ENCODE measurements at regions not wholly inside any gene's neighbourhood (a gene's known extent, or its start where the extent isn't known, plus 50 kb on each side); places are given as distances from the start of the nearest gene placed in this dataset.

- no peak for DNase-seq (ENCODE audit: low spot score)
Measured at GRCh38 chr6:148291876-148292275, 50.8 kb upstream of the SASH1 start.

Measured in ecto neural progenitor cell (in vitro differentiated cells).